IMR-90 (cell line): ENCODE measurements at regions not wholly inside any gene's neighbourhood (a gene's known extent, or its start where the extent isn't known, plus 50 kb on each side); places are given as distances from the start of the nearest gene placed in this dataset.

Experiments used
- ATAC-seq: fragments of 200-7000 bp; cut with Tn5 transposase; 2 replicates; pipeline ENCODE4 v1.9.1; 2020; ENCODE audit warnings: low read depth, mild to moderate bottlenecking, moderate library complexity
- BruUV-seq: library from RNA; stranded (reverse); fragments of 400-500 nt; replicated peaks from 2 replicates; lab custom pipeline; 2021; lab: Mats Ljungman, UMichigan
- CTCF ChIA-PET: fragments of 300-600 bp; formaldehyde crosslinking; extraction: SDS; loops from one replicate; lab custom pipeline; 2021; ENCODE audit warnings: antibody characterized with exemption; lab: Yijun Ruan, JAX
- POLR2A ChIA-PET: fragments of 300-600 bp; sonication (Branson Sonifier 250); formaldehyde crosslinking; loops from one replicate; lab custom pipeline; 2022; ENCODE audit warnings: antibody characterized with exemption; ENCODE audit not compliant: unreplicated experiment; lab: Charles Lee
- DNase-seq: peaks from one replicate; pipeline ENCODE4 v3.0.0; 2013
- H2AFZ ChIP-seq: replicated peaks from 2 replicates; pipeline ENCODE3; 2013; ENCODE audit warnings: low read length, mild to moderate bottlenecking; ENCODE audit not compliant: poor library complexity
- H2AK5ac ChIP-seq: 2 replicates; pipeline ENCODE4 v1.6.1; 2013; ENCODE audit warnings: low read depth, low read length, inconsistent platforms
- H2AK9ac ChIP-seq: replicated peaks from 2 replicates; pipeline ENCODE3; 2013; ENCODE audit warnings: mild to moderate bottlenecking, low read depth, low read length, moderate library complexity; ENCODE audit not compliant: poor library complexity
- H2BK120ac ChIP-seq: 2 replicates; pipeline ENCODE4 v1.6.1; 2013; ENCODE audit warnings: low read depth, low read length, inconsistent platforms
- H2BK15ac ChIP-seq: 3 replicates; pipeline ENCODE4 v1.6.1; 2013; ENCODE audit warnings: low read depth, low read length, inconsistent platforms
- H2BK20ac ChIP-seq: 2 replicates; pipeline ENCODE4 v1.6.1; 2013; ENCODE audit warnings: low read depth, mild to moderate bottlenecking, inconsistent platforms, low read length, moderate library complexity
- H2BK5ac ChIP-seq: 2 replicates; pipeline ENCODE4 v1.6.1; 2013; ENCODE audit warnings: mild to moderate bottlenecking, low read depth, low read length, inconsistent platforms; ENCODE audit not compliant: poor library complexity, severe bottlenecking
- H3K14ac ChIP-seq: replicated peaks from 2 replicates; pipeline ENCODE4 v1.6.1; 2013; ENCODE audit warnings: low read depth, low read length, inconsistent platforms
- H3K18ac ChIP-seq: 2 replicates; pipeline ENCODE4 v1.6.1; 2013; ENCODE audit warnings: low read depth, low read length, control low read depth
- H3K23ac ChIP-seq: 2 replicates; pipeline ENCODE4 v1.6.1; 2013; ENCODE audit warnings: low read depth, low read length, inconsistent platforms
- H3K27ac ChIP-seq: 2 replicates; pipeline ENCODE4 v1.5.1; 2013; ENCODE audit warnings: mild to moderate bottlenecking, control low read depth, low read length; ENCODE audit not compliant: insufficient read depth
- H3K27me3 ChIP-seq: 2 replicates; pipeline ENCODE4 v1.6.1; 2013; ENCODE audit warnings: low read length; ENCODE audit not compliant: control insufficient read depth, insufficient read depth
- H3K36me3 ChIP-seq: 2 replicates; pipeline ENCODE4 v1.6.1; 2013; ENCODE audit warnings: low read length, mixed read lengths; ENCODE audit not compliant: control insufficient read depth, insufficient read depth
- H3K4ac ChIP-seq: 2 replicates; pipeline ENCODE4 v1.6.1; 2013; ENCODE audit warnings: low read depth, low read length, inconsistent platforms
- H3K4me1 ChIP-seq: 2 replicates; pipeline ENCODE4 v1.6.1; 2013; ENCODE audit warnings: low read length, mixed read lengths; ENCODE audit not compliant: control insufficient read depth, insufficient read depth
- H3K4me2 ChIP-seq: 2 replicates; pipeline ENCODE4 v1.6.1; 2013; ENCODE audit warnings: low read depth, mild to moderate bottlenecking, control low read depth, low read length, moderate library complexity
- H3K4me3 ChIP-seq: 2 replicates; pipeline ENCODE4 v1.5.1; 2013; ENCODE audit warnings: low read depth, mild to moderate bottlenecking, control low read depth, low read length, moderate library complexity; ENCODE audit not compliant: insufficient read depth
- H3K56ac ChIP-seq: 2 replicates; pipeline ENCODE4 v1.6.1; 2013; ENCODE audit warnings: low read length, inconsistent platforms; ENCODE audit not compliant: insufficient read depth; ENCODE audit errors: extremely low read depth
- H3K79me1 ChIP-seq, 2 experiments: 2 replicates each; pipeline ENCODE4 v1.6.1; 2013; ENCODE audit warnings: low read length in 2 of 2, inconsistent platforms in 1 of 2, low read depth in 1 of 2
- H3K9ac ChIP-seq: 2 replicates; pipeline ENCODE4 v1.6.1; 2013; ENCODE audit warnings: low read depth, low read length, control low read depth
- H3K9me1 ChIP-seq: 2 replicates; pipeline ENCODE4 v1.6.1; 2013; ENCODE audit warnings: low read length, inconsistent platforms; ENCODE audit not compliant: insufficient read depth
- H3K9me3 ChIP-seq: 2 replicates; pipeline ENCODE4 v1.6.1; 2013; ENCODE audit warnings: low read length; ENCODE audit not compliant: control insufficient read depth, insufficient read depth
- H4K20me1 ChIP-seq: 2 replicates; pipeline ENCODE4 v1.6.1; 2013; ENCODE audit warnings: low read length, inconsistent platforms; ENCODE audit not compliant: insufficient read depth
- H4K5ac ChIP-seq: 2 replicates; pipeline ENCODE4 v1.6.1; 2013; ENCODE audit warnings: mild to moderate bottlenecking, low read depth, low read length, control low read depth
- H4K8ac ChIP-seq, 2 experiments: 2 replicates each; pipeline ENCODE4 v1.6.1; 2013; ENCODE audit warnings: low read depth in 2 of 2, low read length in 2 of 2, control low read depth in 1 of 2, inconsistent platforms in 1 of 2
- H4K91ac ChIP-seq: 2 replicates; pipeline ENCODE4 v1.6.1; 2013; ENCODE audit warnings: low read depth, low read length, inconsistent platforms; ENCODE audit not compliant: insufficient read depth
- CEBPB ChIP-seq: IDR thresholded peaks from 2 replicates; pipeline ENCODE4 v1.6.1; 2012; ENCODE audit warnings: low read depth, low read length, improper control_type of control experiment
- CHD1 ChIP-seq: IDR thresholded peaks from 2 replicates; pipeline ENCODE4 v1.6.1; 2012; ENCODE audit warnings: low read depth, low read length, improper control_type of control experiment
- WGBS, 2 experiments: methylation state at CpG; one replicate each; pipeline versions ENCODE4 v1.1.5 to v1.1.7; 2013; ENCODE audit warnings: missing lambda C conversion rate in 2 of 2; ENCODE audit not compliant: insufficient read length in 1 of 2; ENCODE audit errors: extremely low coverage in 2 of 2; 5-methylcytosine and 5-hydroxymethylcytosine counted together
- dilution Hi-C: fragments of 300-500 bp; cut with HindIII; formaldehyde crosslinking; loops from one replicate; pipeline ENCODE4 v1.14.3; 2018; ENCODE audit warnings: low sequenced_read_pairs; ENCODE audit not compliant: unreplicated experiment
- in situ Hi-C: fragments of 300-500 bp; cut with MboI; formaldehyde crosslinking; loops from 3 replicates; pipeline ENCODE4 v1.14.3; 2019; ENCODE audit warnings: low sequenced_read_pairs, inconsistent platforms, mixed read lengths
- intact Hi-C: fragments of 100-400 bp; cut with micrococcal nuclease; formaldehyde crosslinking; loops from 2 replicates; pipeline ENCODE4 v1.10.0; 2022

- H3K4me2 ChIP-seq = no peak overlapping the region
Observed at GRCh38 chr2:191478799-191479679, 198.9 kb upstream of the NABP1 start.

More at GRCh38 chr2:191478799-191479679, 198.9 kb upstream of the NABP1 start:
- no TSS peak for BruUV-seq
- Histone ChIP-seq H2AK9ac (no peak overlapping the region), H3K56ac (no peak overlapping the region), H3K23ac (no peak overlapping the region), H3K4me3 (no peak overlapping the region), H3K4me1 (no peaks in the 10 kb centered on the region), H4K8ac (no peak overlapping the region), H3K79me1 (no peaks in the 10 kb centered on the region), H2BK5ac (no peak overlapping the region), H3K36me3 (no peaks in the 10 kb centered on the region), H2BK120ac (no peak overlapping the region), H3K9me1 (no peaks in the 10 kb centered on the region), H4K5ac (no peak overlapping the region), H2AFZ (no peak overlapping the region), H3K9ac (no peak overlapping the region), H2BK20ac (no peak overlapping the region), H4K20me1 (no peaks in the 10 kb centered on the region), H2AK5ac (no peak overlapping the region), H3K27me3 (no peaks in the 10 kb centered on the region), H3K4ac (no peak overlapping the region), H2BK15ac (no peak overlapping the region; the same call in 2 of the 3 replicates), H4K91ac (no peak overlapping the region; the same call in 1 of the 2 replicates), H3K27ac (no peak overlapping the region), H3K18ac (no peak overlapping the region), H3K14ac (no peak overlapping the region), H3K9me3 (peaks cover 6% of the 10 kb centered on the region)
- ATAC-seq = peak; percentile 68
- TF ChIP-seq CHD1 = no peak
- peak; percentile 48; the same call in 1 of the 2 replicates for TF ChIP-seq CEBPB
- CTCF ChIA-PET = no interaction called here
- DNase-seq = peak; percentile 39
- in situ Hi-C loops (no loop called here), dilution Hi-C loops (no loop called here), intact Hi-C loops (loop anchor here (5.0 kb wide), 1 partner anchor 37 kb away; no protein-coding TSS in a partner anchor)
- WGBS, 2 experiments = 16% methylated on average over 2 of the region's 10 CpGs; no CpG with 5 or more reads in 1 of the 2 experiments
- POLR2A ChIA-PET = no interaction called here
